Astrocyte of the spinal cord (primary cell): ENCODE measurements at regions not wholly inside any gene's neighbourhood (a gene's known extent, or its start where the extent isn't known, plus 50 kb on each side); places are given as distances from the start of the nearest gene placed in this dataset.
"Not testable (repeated sequence)": the region's sequence is repeated elsewhere in the genome, so short reads cannot be mapped to it uniquely, and the experiment has no call there.

Experiments used
- DNase-seq: peaks from one replicate; pipeline ENCODE4 v3.0.0; 2011; ENCODE audit warnings: low read depth, low spot score
- H3K4me3 ChIP-seq: 2 replicates; pipeline ENCODE4 v1.5.1; 2011; ENCODE audit warnings: low read depth, mild to moderate bottlenecking, low read length, moderate library complexity
- in situ Hi-C: cut with HindIII; loops from 2 replicates; pipeline ENCODE4 v1.10.0; 2017; ENCODE audit warnings: low sequenced_read_pairs
- TF ChIP-seq, protein P1 (sequence below): IDR thresholded peaks from 2 replicates; pipeline ENCODE4 v1.5.1; 2012; ENCODE audit warnings: low read depth, mild to moderate bottlenecking, low read length, inconsistent platforms

DNA sequence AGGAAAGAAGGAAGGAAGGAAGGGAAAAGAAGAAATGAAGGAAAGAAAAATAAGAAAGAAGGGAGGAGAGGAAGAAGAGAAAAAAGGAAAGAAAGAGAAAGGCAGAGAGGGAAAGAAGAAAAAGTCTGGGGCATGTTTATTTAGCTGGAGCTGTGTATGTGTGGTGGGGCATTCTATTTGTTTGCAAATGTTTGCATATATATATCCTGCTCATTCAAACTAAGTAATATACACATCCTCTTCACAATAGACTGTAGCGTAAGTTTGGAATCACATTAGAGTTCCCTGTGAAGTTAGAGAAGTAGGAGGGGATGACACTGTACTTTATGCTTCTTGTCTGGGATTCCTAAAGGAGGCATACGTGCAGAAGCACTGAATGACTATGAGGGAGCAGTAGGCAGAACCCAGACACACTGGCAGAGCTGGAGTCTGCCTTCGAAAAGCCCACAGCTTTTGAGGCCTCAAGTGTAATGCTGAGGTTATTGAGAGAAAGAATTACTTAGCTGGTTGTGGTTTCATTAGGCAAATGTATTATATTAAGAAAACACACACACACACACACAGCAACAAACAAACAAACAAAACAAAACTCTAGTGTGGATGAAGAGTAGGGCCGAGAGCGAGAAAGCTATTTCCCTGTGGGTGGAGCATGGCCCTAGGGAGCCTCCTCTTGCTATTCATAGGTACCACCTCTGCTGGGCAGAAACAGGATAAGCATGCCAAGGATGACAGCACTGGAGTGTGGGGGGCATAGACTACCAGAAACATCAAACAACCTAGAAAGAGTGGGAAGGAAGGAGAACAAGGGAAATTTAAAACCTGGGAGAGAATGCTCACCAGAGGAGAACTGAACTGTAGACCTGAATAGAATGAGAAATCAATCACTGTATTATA lies 905.1 kb upstream of the NXPH2 start:
- in situ Hi-C loops, result no loop called here

DNA sequence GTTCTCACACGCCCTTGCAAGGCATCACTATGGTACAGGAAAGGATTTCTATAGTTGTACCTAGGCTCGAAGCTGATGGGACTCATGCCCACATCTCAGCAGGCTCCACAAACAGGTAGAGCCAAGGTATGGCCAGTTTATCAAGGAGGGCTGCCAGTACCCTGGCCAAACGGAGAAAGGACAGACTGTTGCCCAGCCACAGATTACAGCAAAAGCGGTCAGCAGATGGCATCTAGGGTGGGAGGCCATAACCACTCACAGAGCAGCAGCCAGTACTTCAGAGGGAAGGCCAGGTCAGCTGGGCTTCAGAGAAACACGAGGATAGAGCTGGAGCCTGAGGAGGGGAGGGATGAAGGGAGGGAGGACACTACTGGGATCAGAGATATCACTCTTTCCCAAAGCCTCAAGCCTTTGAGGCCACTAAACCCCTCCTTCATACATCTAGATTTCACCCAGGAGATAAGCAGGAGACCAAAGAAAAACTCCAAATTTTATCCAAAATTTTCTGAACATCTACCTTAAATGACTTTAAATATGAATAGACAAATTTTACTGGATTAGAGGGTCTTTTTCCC lies 904.2 kb upstream of the NXPH2 start:
- no peak overlapping the region for H3K4me3 ChIP-seq
- DNase-seq, result no peak
- in situ Hi-C loops, result no loop called here
- TF ChIP-seq, protein P1, sequence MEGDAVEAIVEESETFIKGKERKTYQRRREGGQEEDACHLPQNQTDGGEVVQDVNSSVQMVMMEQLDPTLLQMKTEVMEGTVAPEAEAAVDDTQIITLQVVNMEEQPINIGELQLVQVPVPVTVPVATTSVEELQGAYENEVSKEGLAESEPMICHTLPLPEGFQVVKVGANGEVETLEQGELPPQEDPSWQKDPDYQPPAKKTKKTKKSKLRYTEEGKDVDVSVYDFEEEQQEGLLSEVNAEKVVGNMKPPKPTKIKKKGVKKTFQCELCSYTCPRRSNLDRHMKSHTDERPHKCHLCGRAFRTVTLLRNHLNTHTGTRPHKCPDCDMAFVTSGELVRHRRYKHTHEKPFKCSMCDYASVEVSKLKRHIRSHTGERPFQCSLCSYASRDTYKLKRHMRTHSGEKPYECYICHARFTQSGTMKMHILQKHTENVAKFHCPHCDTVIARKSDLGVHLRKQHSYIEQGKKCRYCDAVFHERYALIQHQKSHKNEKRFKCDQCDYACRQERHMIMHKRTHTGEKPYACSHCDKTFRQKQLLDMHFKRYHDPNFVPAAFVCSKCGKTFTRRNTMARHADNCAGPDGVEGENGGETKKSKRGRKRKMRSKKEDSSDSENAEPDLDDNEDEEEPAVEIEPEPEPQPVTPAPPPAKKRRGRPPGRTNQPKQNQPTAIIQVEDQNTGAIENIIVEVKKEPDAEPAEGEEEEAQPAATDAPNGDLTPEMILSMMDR, result no peak

More for the DNA sequence above, 905.1 kb upstream of the NXPH2 start:
- no peak for DNase-seq
- TF ChIP-seq, protein P1, result no peak
- no peak overlapping the region for H3K4me3 ChIP-seq

DNA sequence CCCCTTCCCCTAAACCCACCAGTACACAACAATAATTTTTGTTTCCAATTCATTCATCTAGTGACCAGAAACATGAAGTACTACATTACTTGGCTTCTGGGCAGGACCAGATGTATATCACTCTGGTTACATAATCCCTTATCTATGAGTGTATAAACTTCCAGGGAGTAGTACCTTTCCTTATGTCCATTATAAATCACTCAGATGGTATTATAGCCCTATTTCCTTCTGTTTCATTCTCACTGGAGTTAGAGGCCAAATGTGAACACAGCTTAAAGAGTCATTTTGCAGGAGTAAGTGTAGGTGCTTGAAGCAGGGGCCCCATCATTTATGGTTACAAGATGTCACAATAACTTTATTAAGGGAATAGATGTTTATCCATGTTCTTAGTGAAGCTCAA lies 894.4 kb upstream of the NXPH2 start:
- no peak for DNase-seq
- in situ Hi-C loops, result no loop called here

DNA sequence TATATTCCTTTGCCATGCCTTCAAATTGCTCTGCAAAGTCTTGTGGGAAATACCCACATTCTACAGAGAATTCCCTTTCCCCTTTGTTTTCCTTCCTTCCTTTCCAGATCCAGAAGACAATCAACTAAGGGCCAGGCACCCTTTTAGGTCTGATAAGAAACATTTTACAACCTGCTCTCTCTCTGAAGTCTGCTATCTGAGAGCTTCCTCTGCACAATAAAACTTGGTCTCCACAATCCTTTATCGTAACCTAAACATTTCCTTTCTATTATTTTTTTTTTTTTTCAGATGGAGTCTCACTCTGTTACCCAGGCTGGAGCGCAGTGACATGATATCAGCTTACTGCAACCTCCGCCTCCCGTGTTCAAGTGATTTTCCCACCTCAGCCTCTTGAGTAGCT lies 893.3 kb upstream of the NXPH2 start:
- DNase-seq, in situ Hi-C loops, H3K4me3 ChIP-seq: not testable (repeated sequence)

More for the DNA sequence above, 894.4 kb upstream of the NXPH2 start:
- TF ChIP-seq, protein P1, result no peak
- no peak overlapping the region for H3K4me3 ChIP-seq

DNA sequence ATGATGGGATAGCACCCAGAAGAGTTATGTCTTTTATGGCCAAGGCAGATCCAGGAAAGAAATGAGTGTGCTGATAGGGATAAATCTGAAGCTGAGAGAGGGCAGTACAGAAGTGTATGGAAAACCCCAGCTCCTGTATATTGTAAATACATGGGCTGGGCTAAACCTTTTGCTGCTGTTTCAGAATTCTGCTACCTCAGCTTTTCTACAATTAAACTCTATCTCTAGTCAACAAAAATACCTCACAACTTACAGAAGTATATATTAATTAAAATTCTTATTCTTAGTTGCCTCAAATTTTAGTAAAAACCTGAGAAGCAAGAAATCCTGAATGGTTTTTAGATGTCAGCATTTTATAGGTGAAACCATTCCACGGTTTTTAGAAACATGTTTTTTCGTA lies 889.5 kb upstream of the NXPH2 start:
- TF ChIP-seq, protein P1, result no peak
- no peak for DNase-seq
- H3K4me3 ChIP-seq, result no peak overlapping the region
- in situ Hi-C loops, result no loop called here

DNA sequence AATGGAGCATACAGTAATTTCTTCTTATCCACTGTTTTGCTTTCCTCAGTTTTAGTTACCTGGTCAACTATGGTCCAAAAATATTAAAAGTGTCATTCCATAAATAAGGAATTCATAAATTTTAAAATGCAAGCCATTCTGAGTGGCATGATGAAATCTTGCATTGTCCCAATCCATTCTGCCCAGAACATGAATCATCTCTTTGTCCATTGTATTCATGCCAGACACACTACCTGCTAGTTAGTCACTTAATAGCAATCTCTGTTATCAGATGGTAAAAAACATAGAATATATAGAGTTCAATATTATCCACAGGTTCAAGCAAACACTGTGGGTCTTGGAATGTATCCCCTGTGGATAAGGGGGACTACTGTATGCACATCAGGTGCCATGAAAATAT lies 872.2 kb upstream of the NXPH2 start:
- no peak for DNase-seq
- no peak overlapping the region for H3K4me3 ChIP-seq
- in situ Hi-C loops, result no loop called here
- TF ChIP-seq, protein P1, result no peak

DNA sequence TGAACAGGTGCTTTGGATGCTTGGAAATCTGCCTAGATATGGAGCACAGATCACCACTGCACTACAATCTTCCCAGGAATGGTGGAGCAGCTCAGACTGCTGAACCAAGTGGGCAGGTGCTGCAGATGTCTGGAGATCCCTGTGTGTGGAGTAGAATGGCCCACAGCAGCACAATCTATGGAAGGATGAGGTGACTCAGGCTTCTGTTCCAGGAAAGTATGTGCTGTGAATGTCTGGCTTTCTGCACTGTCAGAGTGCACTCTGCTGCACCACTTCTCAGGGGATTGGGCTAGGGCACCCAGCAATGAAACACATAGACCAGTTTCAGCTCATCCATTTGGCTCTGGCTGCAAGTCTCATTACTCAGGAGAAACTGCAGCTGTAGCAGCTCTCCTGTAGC lies 865.4 kb upstream of the NXPH2 start:
- in situ Hi-C loops, result no loop called here
- TF ChIP-seq, protein P1, result no peak
- DNase-seq, result no peak
- H3K4me3 ChIP-seq, result no peak overlapping the region
